ENCODE measurements at regions not wholly inside any gene's neighbourhood (a gene's known extent, or its start where the extent isn't known, plus 50 kb on each side); places are given as distances from the start of the nearest gene placed in this dataset.

DNA sequence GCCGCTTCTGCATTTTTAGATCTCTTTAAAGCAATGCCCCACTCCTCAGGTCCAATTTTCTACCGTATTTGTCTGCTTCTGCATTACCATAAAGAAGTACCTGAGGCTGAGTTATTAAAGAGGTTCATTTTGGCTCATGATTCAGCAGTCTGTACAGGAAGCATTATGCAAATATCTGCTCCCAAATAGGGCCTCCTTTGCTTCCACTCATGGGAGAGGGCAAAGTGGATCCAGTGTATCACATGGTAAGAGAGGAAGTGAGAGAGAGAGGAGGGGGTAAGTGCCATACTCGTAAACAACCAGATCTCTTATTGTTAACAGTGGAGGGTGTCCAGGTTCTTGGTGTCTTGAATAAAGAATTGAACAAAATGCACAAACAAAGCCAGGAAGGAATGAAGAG, 316.1 kb upstream of the SEL1L start:
- no peak for DNase-seq

- no peak for DNase-seq
Observed at GRCh38 chr14:81855007-81855406, 321.4 kb upstream of the SEL1L start.

GRCh38 chr14:81859046-81859445, 325.4 kb upstream of the SEL1L start:
- DNase-seq, result no peak

- DNase-seq, result no peak
Observed at GRCh38 chr14:81868172-81868571, 334.5 kb upstream of the SEL1L start.

DNA sequence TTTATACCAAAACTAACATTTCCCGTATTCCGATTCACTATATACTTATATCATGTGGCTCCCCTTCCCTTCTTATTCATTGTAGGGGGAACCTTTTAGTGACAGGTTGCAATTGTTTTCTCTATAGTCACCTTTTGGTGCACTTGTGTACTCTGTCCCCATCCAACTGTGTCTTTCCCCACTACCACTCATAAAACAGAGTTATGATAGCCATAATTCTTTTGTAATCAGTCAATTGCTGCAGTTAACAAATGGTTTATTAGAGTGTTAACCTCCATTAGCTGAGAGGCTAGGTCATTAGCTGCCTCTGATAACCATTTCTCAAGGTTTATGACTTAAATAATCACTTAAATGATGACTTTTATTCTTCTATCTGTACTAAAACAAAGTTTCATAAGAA, 338.1 kb upstream of the SEL1L start:
- no peak for DNase-seq

DNA sequence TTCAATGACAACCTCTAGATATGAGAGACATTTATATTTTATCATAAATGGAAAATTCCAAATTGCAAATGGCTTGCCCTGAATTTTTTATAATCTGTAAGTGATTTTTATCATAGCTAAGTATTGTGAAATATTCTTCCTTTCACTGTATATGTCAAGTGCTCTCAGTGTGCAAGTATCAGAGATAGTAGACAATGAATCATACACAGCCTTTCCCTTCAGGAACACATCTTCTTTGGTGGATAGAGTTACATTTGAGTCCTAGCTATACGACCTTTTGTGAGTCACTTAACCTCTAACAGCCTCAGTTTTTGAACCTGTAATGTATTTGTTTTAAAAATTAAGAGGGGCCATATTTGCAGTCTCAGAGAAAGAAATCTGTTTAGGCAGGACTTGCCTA, 350.7 kb upstream of the SEL1L start:
- DNase-seq, result no peak

DNA sequence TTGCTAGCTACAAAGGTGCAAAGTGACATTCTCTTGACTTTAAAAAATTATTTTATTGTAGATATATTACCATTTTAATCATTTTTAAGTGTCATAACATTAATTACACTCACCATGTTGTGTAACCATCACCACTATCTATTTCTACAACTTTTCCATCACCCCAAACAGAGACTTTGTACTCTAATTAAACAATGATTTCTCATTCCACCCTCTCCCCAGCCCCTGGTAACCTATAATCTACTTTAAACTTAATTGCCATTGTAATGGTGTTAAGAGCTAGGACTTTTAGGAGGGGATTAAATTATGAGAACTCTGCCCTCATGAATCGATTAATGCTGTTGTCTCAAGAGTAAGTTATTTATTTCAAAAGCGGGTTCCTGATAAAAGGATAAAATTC, 352.9 kb upstream of the SEL1L start:
- no peak for DNase-seq

DNA sequence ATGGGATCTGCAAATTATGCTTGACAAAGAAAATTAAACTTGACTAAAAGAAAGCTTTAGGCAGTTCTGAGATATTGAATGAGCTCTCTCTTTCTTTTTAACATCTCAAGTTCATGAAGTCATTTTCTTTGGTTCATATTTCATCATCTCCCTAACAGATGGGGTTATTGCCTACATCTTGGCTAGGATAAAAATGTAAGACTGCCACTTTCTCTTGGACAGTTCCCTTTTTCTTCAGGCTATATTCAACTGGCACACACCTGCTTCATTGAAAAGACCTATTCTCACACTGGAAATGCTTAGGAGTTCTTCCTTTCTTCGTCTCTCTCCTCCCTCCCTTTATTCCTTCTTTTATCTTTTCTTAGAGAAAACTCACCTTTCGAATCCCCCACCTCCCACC, 355.9 kb upstream of the SEL1L start:
- no peak for DNase-seq

DNA sequence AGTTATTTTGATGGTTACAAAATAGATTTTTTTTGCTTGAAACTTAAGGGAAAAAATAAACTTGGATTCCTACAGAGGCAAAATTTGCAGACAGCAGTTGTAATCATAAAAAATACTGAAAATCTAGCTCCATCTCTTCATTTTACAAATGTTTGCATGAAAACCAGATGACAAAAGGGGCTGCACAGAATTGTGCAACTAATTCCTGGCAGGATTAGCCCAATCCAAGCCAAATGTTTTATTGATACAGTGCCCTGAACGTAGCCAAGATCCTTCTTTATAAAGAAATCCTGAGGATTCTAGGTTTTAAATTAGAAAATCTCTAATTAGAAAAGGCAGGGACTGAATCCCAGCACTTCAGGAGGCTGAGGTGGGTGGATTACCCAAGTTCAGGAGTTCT, 356.4 kb upstream of the SEL1L start:
- DNase-seq, result no peak

GRCh38 chr14:81903477-81903876, 369.8 kb upstream of the SEL1L start:
- no peak for DNase-seq

DNA sequence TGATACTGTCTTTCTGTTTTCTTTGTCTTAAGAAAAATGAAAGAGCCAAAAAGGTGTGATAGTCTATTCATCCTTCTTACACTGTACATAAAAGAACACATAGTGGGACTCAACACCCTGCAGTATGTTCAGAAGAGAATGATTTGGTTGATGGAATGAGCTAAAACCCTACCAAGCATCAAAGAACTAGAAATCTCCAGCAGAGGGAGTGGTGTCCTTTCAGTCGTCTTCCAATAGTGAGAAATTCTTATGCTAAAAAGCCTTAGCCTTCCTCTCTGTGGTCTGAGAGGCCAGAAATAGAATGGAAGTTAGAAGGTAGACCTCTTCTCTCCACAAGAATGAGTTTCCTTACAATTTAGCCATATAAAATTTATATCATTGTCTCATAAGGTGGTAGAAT, 393.4 kb upstream of the SEL1L start:
- DNase-seq, result no peak

GRCh38 chr14:81931828-81932227, 398.2 kb upstream of the SEL1L start:
- no peak for DNase-seq

GRCh38 chr14:81936348-81936747, 402.7 kb upstream of the SEL1L start:
- no peak for DNase-seq

- no peak for DNase-seq
Observed at GRCh38 chr14:81936902-81937301, 403.2 kb upstream of the SEL1L start.

- DNase-seq, result no peak
Observed at GRCh38 chr14:81938341-81938740, 404.7 kb upstream of the SEL1L start.

DNA sequence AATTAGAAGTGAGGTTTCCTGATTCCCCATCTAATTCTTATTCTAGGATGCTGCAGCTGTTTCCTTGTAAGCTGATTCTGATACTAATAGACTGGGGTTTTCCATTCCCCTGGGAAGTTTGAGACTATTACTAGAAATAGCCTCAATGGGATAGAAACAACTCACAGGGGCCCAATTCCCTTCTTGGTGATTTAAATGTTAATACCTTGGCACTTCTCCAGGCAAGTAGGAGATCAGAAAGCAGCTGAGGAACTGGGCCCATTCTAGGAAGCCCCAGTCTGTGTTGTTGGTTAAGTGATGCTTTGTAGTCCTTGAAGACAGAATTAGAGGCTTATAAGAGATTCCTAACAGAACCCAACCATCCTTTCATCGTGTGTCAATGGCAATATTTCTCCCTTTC, 407.0 kb upstream of the SEL1L start:
- DNase-seq, result no peak

DNA sequence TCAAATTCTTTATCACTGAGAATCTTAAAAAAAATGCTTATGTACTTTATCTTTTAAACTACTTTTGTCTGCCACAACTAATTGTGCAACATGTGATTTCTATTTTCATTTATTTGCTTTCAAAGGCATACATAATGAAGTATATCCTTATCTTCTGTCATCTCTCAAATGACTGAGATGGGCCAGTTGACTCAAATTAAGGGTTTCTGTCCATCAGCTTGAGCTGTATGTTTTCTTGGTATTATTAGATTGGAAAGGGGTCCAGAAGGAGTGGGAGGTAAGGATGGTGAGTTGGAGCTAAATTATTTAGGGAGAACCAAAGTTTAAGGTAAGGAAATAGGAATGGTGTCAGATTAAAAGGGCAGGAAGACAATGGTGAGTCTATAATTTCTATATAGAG, 408.4 kb upstream of the SEL1L start:
- no peak for DNase-seq

DNA sequence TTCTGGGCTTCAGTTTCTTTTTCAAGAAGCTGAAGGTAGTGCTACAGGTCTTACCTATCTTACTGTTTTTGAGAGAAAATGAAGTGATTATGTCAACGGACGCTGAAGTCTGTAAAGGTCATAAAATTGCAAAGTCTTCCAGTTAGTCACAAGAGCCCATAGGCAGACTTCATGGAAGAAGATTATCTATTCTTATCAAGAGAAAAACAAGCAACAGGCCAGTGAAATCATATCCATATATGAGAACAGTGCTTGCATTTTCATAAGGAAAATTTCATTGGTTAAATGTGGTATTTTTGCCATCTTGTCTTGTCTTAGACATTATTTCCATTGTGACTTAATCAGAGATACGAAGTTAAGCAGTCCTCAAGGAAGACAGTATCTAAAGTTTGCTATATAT, 412.7 kb upstream of the SEL1L start:
- no peak for DNase-seq

- DNase-seq, result no peak
Observed at GRCh38 chr14:81946834-81947798, 413.5 kb upstream of the SEL1L start.

- DNase-seq, result no peak
Observed at GRCh38 chr14:81952917-81953316, 419.3 kb upstream of the SEL1L start.

DNA sequence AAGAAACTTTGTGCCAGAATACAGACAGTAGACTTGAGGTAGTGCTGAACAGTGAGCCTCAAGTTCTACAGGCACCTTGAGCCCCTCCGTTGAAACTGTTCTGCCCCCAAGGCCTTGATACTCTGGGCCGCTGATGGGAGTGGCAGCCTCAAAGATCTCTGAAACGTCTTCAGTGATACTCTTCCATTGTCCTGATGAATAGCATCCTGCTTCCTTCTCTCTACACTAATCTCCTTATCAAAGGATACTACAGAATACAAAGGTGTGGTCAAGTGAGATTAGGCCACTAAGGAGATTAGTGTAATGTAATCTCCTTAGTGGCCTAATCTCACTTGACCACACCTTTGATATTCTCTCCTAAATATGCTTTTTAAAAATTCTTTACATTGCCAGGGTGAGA, 419.8 kb upstream of the SEL1L start:
- DNase-seq, result no peak

DNA sequence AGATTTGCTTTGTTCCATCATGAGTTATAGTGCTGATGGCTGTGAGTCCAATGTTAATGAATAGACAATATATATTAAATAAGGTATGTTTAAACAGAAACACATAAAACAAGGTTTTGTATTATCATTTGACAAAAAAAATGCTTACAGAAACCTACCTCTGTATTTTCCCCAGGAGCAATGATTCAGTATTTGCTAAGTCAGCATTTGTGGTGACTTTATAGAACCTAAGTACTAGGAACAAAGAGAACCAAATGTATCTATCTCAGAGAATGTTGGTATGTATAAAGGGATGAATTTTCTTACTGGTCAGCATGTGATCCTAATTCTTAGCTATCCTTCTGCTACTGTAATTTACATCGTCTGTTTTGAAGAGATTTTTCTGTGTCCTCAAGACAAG, 421.5 kb upstream of the SEL1L start:
- DNase-seq, result no peak

GRCh38 chr14:81960781-81961180, 427.1 kb upstream of the SEL1L start:
- DNase-seq, result no peak

- no peak for DNase-seq
Observed at GRCh38 chr14:81963846-81964245, 430.2 kb upstream of the SEL1L start.

- no peak for DNase-seq
Observed at GRCh38 chr14:81970307-81970706, 436.7 kb upstream of the SEL1L start.
